CD4-positive, alpha-beta T cell (primary cell): ENCODE measurements at regions not wholly inside any gene's neighbourhood (a gene's known extent, or its start where the extent isn't known, plus 50 kb on each side); places are given as distances from the start of the nearest gene placed in this dataset.

ENCODE experiments used
- ATAC-seq: fragments of 200-7000 bp; cut with Tn5 transposase; one replicate; pipeline ENCODE4 v1.10.0; 2022; ENCODE audit warnings: mild to moderate bottlenecking; ENCODE audit not compliant: poor library complexity
- CTCF ChIA-PET: fragments of 350-600 bp; sonication (Branson Sonifier 250); formaldehyde crosslinking; loops from one replicate; lab custom pipeline; 2021; ENCODE audit warnings: antibody characterized with exemption, inconsistent platforms; lab: Charles Lee
- POLR2A ChIA-PET: fragments of 350-600 bp; sonication (Branson Sonifier 250); formaldehyde crosslinking; loops from one replicate; lab custom pipeline; 2021; ENCODE audit warnings: antibody characterized with exemption, inconsistent platforms; lab: Charles Lee
- DNase-seq, 14 experiments: peaks; one replicate each; pipeline ENCODE4 v3.0.0-alpha.2; 2013 to 2020; ENCODE audit warnings: mixed read lengths in 2 of 14
- H3K27ac ChIP-seq, 2 donors: one replicate each; pipeline versions ENCODE4 v1.5.1 to v1.7.0; 2013; ENCODE audit warnings: low read length in 2 of 2, low read depth in 1 of 2, mild to moderate bottlenecking in 1 of 2
- H3K27me3 ChIP-seq, 2 experiments: 1 replicate in 1 of 2; 2 replicates in 1 of 2; pipeline versions ENCODE4 v1.6.1 to v1.7.0; 2013; ENCODE audit warnings: low read length in 2 of 2, control low read depth in 1 of 2, mild to moderate bottlenecking in 1 of 2, moderate library complexity in 1 of 2; ENCODE audit not compliant: insufficient read depth in 2 of 2, control insufficient read depth in 1 of 2
- H3K36me3 ChIP-seq: one replicate; pipeline ENCODE4 v1.6.1; 2013; ENCODE audit warnings: low read length, control low read depth; ENCODE audit not compliant: insufficient read depth
- H3K4me1 ChIP-seq: one replicate; pipeline ENCODE4 v1.6.1; 2013; ENCODE audit warnings: low read length, control low read depth; ENCODE audit not compliant: insufficient read depth
- H3K4me3 ChIP-seq: one replicate; pipeline ENCODE4 v1.5.1; 2013; ENCODE audit warnings: mild to moderate bottlenecking, low read length, moderate library complexity
- H3K9me3 ChIP-seq, 2 experiments: 1 replicate in 1 of 2; 2 replicates in 1 of 2; pipeline versions ENCODE4 v1.6.1 to v1.7.0; 2013; ENCODE audit warnings: low read length in 2 of 2, mild to moderate bottlenecking in 2 of 2, control low read depth in 1 of 2, moderate library complexity in 1 of 2; ENCODE audit not compliant: control insufficient read depth in 1 of 2, insufficient read depth in 1 of 2
- H3K27ac Mint-ChIP-seq: one replicate; pipeline ENCODE4 v1.8.0; 2020; ENCODE audit warnings: mixed read lengths
- H3K27me3 Mint-ChIP-seq: one replicate; pipeline ENCODE4 v1.8.0; 2021; ENCODE audit warnings: mixed read lengths
- H3K36me3 Mint-ChIP-seq: one replicate; pipeline ENCODE4 v1.8.0; 2021; ENCODE audit warnings: low read depth, mixed read lengths
- H3K4me1 Mint-ChIP-seq: one replicate; pipeline ENCODE4 v1.8.0; 2021; ENCODE audit warnings: low read depth, mixed read lengths
- H3K4me3 Mint-ChIP-seq: one replicate; pipeline ENCODE4 v1.8.0; 2020; ENCODE audit warnings: mild to moderate bottlenecking, mixed read lengths
- H3K9me3 Mint-ChIP-seq: one replicate; pipeline ENCODE4 v1.8.0; 2020; ENCODE audit warnings: mixed read lengths
- intact Hi-C, 2 experiments: fragments of 100-400 bp; cut with DNase I in 1 of 2; cut with micrococcal nuclease in 1 of 2; formaldehyde crosslinking; loops; one replicate each; pipeline versions ENCODE4 v1.15.1 to v1.9.0; 2023 to 2025; cut with DNase I, micrococcal nuclease
- TF ChIP-seq, protein P1 (sequence below): fragments of 200-600 bp; IDR thresholded peaks from one replicate; pipeline ENCODE4 v1.8.0; 2022; ENCODE audit warnings: antibody characterized with exemption, mild to moderate bottlenecking

DNA sequence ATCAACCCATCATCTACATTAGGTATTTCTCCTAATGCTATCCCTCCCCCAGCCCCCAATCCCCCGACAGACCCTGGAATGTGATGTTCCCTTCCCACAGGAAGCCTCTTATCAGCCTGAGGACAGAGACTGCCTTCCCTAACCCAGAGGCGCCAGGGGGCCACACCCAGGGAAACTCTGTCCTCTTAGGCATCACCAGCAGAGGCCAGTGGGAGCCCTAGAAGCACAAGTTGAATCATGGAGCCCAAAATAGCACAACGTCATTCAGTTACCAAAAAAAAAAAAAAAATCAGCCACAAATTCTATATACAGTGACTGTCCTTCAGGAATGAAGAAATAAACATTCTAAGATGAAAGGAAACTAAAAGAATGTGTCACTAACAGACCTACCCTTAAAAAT lies 625.7 kb downstream of the TFAP2A start:
- Histone ChIP-seq H3K4me1 (no peaks in the 10 kb centered on the region), H3K9me3 (peaks cover 0 to 3% of the 10 kb centered on the region in 2 experiments), H3K27ac (no peak overlapping the region), H3K36me3 (no peaks in the 10 kb centered on the region), H3K27me3 (no peaks in the 10 kb centered on the region), H3K4me3 (no peak overlapping the region)
- Mint-ChIP-seq H3K9me3 (no peaks in the 10 kb centered on the region), H3K4me1 (no peaks in the 10 kb centered on the region), H3K4me3 (no peak overlapping the region), H3K27me3 (no peaks in the 10 kb centered on the region), H3K27ac (no peak overlapping the region), H3K36me3 (no peaks in the 10 kb centered on the region)
- TF ChIP-seq, protein P1, sequence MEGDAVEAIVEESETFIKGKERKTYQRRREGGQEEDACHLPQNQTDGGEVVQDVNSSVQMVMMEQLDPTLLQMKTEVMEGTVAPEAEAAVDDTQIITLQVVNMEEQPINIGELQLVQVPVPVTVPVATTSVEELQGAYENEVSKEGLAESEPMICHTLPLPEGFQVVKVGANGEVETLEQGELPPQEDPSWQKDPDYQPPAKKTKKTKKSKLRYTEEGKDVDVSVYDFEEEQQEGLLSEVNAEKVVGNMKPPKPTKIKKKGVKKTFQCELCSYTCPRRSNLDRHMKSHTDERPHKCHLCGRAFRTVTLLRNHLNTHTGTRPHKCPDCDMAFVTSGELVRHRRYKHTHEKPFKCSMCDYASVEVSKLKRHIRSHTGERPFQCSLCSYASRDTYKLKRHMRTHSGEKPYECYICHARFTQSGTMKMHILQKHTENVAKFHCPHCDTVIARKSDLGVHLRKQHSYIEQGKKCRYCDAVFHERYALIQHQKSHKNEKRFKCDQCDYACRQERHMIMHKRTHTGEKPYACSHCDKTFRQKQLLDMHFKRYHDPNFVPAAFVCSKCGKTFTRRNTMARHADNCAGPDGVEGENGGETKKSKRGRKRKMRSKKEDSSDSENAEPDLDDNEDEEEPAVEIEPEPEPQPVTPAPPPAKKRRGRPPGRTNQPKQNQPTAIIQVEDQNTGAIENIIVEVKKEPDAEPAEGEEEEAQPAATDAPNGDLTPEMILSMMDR, result no peak
- DNase-seq (no peak), ATAC-seq (no peak)
- CTCF ChIA-PET, result no interaction called here
- POLR2A ChIA-PET, result no interaction called here
- intact Hi-C loops, result no loop called here

DNA sequence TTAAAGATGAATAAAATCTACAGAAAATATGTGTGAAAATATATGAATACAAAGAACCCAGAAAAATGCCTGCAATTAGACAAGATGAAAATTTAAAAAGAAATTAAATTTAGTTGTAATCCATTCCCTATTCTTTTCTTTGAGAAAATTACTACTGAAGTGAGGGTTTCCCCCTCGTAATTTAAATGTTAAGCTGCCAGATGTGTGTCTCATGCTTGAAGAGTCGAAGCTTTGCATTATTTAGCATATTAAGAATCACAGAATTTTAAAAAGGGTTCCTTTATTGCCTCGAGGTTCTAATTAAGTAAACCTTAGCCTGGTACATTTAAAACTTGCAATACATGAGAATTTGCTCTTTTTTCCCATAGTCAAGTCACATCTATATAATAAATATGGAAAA lies 630.1 kb downstream of the TFAP2A start:
- Mint-ChIP-seq H3K27ac (no peak overlapping the region), H3K36me3 (no peaks in the 10 kb centered on the region), H3K9me3 (no peaks in the 10 kb centered on the region), H3K4me1 (no peaks in the 10 kb centered on the region), H3K4me3 (no peak overlapping the region), H3K27me3 (no peaks in the 10 kb centered on the region)
- no peak for ATAC-seq
- Histone ChIP-seq H3K9me3 (peaks cover 0 to 3% of the 10 kb centered on the region in 2 experiments), H3K36me3 (no peaks in the 10 kb centered on the region), H3K27me3 (no peaks in the 10 kb centered on the region), H3K27ac (no peak overlapping the region), H3K4me3 (no peak overlapping the region), H3K4me1 (no peaks in the 10 kb centered on the region)
- ChIA-PET POLR2A (no interaction called here), CTCF (no interaction called here)
- TF ChIP-seq, protein P1, result no peak
- intact Hi-C loops, result no loop called here
- no peak for DNase-seq

DNA sequence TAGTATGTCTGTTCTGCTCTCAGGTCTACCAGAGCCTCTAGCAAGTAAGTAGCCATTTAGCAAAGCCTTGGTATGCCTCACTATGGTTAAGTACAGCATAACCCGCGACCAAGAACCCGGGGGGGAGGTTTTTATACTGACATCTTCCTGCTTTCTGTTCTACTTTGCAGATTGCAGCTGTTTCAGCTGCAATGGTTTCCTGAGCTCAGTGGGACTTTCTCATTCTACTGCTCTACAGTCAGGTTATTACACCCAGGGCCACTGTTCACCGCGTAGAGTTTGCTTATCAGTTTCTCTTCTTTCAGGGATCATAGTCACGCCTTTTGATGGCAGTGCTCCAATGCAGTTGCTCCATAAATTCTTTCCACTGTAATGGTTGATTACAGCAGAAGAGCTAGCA lies 631.3 kb downstream of the TFAP2A start:
- CTCF ChIA-PET, result no interaction called here
- TF ChIP-seq, protein P1, result no peak
- Mint-ChIP-seq H3K27me3 (no peaks in the 10 kb centered on the region), H3K9me3 (no peaks in the 10 kb centered on the region), H3K4me1 (no peaks in the 10 kb centered on the region), H3K36me3 (no peaks in the 10 kb centered on the region), H3K4me3 (no peak overlapping the region), H3K27ac (no peak overlapping the region)
- no peak for DNase-seq
- H3K4me1 ChIP-seq, result no peaks in the 10 kb centered on the region
- no peaks in the 10 kb centered on the region for H3K27me3 ChIP-seq
- no peak for ATAC-seq
- H3K4me3 ChIP-seq, result no peak overlapping the region
- peaks cover 0 to 3% of the 10 kb centered on the region in 2 experiments for H3K9me3 ChIP-seq
- POLR2A ChIA-PET, result no interaction called here
- intact Hi-C loops, result no loop called here
- no peaks in the 10 kb centered on the region for H3K36me3 ChIP-seq
- no peak overlapping the region for H3K27ac ChIP-seq
